HG03045 (cell line): ENCODE measurements at regions not wholly inside any gene's neighbourhood (a gene's known extent, or its start where the extent isn't known, plus 50 kb on each side); places are given as distances from the start of the nearest gene placed in this dataset.

Source experiments
- ATAC-seq: cut with Tn5 transposase; IDR thresholded peaks from one replicate; pipeline ENCODE4 v1.9.1; 2021; ENCODE audit warnings: mild to moderate bottlenecking, moderate library complexity; ENCODE audit not compliant: unreplicated experiment

- ATAC-seq = no peak
These were observed 139.8 kb downstream of the ENGASE start for GRCh38 chr17:79214459-79214858.

- no peak for ATAC-seq
These were observed 138.7 kb downstream of the ENGASE start for GRCh38 chr17:79213305-79213704.

DNA sequence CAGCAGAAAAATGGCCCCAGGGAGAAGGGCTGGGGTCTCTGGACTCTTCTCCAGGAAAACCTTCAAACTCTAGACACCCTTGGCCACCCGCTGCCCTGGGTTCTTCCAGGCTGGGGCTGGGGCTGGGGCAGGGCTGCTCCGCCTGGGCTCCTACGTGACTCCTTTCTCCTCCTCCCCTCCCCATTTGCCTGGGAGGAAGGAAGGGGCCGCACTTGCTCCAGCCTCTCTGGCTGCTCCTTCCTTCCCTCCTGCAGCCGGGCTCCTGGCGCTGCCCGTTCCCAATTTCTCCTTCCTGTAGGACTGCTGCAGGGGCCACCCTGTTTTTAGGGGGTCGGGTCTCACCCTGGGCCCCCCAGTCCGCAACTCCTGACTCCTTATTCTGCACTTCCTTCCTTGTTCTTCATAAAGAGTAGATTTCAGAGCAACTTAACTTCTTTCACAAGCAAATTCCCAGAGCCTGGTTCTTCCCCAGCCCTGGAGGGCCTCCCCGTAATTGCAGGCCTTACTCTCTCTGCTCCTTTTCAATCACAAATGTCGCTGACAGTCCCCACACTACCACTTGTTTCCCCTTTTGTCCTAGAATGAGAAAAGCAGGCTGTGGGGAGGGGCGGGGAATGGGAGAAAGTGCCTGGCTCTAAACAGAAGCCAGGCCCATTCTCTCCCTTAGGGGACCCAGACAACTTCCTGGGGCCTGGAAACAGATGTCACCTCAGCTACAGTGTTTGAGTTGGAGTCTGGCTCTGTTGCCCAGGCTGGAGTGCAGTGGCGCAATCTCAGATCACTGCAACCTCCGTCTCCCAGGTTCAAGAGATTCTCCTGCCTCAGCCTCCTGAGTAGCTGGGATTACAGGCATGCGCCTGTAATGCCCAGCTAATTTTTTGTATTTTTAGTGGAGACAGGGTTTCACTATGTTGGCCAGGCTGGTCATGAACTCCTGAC is 137.8 kb downstream of the ENGASE start:
- no peak for ATAC-seq

DNA sequence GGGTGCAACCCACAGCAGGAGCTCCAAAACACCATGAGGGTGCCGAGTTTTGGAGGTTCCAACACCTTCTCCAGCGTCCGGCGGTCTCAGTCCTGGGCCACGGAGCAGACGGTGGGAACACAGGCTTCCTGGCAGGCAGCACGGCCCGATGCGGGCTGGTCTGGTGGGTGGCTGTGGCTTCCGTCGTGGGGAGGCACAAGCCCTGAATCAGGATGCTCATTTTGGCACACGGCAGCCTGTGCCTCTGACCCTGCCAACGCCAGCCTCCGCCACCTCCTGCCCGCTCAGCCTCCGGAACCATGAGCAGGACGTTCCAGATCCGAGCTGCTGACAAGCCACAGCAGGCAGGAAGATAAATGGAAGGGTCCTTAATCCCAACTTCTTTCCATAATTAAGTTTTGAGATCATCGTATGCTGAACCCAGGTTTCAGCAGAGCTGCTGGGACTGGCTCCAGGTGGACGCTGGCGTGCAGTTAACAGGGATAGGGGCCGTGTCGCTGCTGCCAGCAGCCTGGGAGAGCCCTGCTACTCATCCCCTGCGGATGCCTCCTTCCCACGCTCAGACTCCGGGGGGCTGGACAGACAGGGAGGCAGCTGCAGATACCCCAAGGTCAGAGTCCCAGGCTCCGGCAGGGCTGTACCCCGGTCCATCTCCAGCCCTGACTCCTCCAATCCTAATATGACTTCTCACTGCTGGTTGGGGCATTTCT is 136.6 kb downstream of the ENGASE start:
- ATAC-seq = no peak

- ATAC-seq = no peak
These were observed 136.0 kb downstream of the ENGASE start for GRCh38 chr17:79210638-79211037.

- no peak for ATAC-seq
These were observed 133.3 kb downstream of the ENGASE start for GRCh38 chr17:79207960-79208359.

DNA sequence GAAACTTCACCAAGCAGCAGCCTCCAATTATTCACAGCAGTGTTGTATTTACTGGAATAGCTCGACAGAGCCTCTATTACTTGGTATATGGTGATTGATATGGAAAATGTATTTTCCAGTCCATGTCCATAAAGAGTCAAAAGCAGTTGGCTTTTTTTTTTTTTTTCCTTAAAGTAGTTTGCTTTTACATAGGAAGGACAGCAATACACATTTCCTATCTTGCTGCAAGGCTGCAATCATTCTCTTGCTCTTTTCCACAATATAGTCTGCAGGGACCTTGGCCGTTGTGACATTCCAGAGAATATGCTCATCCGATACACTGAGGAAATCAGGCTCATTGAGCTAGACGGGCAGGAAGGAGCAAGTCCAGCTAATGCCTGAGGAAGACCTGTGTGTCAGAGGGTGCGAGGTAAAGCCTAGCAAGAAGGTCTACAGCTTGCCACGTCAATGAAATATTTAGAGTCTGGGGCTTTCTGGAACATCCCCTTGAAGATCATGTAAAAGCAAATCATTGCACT is 131.1 kb downstream of the ENGASE start:
- ATAC-seq = no peak

DNA sequence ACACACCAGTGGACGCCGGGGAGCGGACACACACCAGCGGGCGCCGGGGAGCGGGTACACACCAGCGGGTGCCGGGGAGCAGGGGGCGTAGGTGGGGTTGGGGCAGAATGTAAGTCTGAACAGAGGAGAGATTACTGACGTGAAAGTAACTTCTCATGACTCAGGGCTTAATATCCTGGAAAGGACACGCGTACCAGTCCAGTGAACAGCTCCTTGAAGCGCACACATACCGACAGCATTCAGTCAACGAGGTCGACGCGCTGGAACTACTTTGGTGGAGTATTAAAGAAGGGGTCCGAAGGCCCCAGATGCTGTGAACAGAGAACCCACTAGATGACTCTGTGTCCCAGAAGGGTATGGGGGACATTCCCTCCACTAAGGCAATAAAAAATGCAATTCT is 129.6 kb downstream of the ENGASE start:
- ATAC-seq = no peak

GRCh38 chr17:79203657-79204056 is 129.0 kb downstream of the ENGASE start:
- no peak for ATAC-seq

DNA sequence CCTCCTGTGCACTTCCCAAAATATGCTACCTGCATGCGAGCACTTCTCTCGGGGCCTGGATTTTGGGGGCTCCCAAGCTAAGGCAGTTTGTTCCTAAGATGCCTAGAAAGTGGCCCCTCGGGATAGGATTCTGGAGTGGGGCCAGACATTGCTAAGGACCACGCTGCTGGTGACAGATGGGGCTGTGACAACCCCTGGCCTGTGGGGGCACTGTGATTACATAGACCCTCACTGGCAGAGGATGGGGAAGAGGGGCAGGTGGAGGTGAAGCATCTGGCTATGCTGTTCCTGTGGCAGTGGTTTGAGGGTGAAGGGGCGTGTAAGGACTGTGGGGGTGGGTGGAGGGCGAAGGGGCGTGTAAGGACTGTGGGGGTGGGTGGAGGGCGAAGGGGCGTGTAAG is 128.4 kb downstream of the ENGASE start:
- ATAC-seq = no peak

DNA sequence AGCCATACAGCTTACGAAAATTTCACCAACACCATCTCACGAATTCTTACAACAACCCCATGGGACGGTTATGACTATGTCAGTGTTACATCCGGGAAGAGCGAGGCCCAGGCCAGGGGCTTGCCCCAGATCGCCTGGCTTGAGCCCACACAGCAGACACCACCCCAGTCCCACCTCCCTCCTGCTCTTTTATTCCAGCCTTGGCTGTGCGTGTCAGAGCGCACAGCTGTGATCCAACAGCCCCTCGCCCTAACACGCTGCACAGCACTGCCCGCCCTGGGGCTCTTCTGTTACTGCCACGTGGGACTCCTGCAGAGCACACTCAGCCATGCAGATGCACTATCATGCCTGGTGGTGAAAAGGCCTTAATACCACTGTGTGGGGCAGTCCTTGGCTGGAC is 127.9 kb downstream of the ENGASE start:
- ATAC-seq = no peak

GRCh38 chr17:79201536-79202227 is 127.1 kb downstream of the ENGASE start:
- no peak for ATAC-seq

DNA sequence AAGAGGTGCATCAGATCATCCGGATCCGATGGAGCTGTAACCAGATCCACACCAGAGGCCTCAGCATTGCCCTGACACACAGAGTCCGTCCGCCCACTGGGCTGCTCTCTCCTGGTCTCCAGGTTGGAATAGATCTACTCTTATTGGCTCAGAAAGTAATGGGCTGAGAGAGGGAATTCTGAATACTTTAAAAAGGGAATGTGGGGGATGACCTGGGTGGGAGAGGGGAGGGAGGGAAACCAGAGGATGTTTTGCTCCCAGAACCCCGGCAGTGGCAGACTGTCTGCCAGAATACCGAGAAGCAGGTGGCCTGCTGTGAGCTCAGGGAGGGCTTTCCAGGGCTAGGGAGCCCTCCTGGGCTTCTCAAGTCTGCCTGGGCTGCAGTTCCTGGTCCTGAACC is 126.5 kb downstream of the ENGASE start:
- no peak for ATAC-seq

- no peak for ATAC-seq
These were observed 122.3 kb downstream of the ENGASE start for GRCh38 chr17:79196913-79197312.

DNA sequence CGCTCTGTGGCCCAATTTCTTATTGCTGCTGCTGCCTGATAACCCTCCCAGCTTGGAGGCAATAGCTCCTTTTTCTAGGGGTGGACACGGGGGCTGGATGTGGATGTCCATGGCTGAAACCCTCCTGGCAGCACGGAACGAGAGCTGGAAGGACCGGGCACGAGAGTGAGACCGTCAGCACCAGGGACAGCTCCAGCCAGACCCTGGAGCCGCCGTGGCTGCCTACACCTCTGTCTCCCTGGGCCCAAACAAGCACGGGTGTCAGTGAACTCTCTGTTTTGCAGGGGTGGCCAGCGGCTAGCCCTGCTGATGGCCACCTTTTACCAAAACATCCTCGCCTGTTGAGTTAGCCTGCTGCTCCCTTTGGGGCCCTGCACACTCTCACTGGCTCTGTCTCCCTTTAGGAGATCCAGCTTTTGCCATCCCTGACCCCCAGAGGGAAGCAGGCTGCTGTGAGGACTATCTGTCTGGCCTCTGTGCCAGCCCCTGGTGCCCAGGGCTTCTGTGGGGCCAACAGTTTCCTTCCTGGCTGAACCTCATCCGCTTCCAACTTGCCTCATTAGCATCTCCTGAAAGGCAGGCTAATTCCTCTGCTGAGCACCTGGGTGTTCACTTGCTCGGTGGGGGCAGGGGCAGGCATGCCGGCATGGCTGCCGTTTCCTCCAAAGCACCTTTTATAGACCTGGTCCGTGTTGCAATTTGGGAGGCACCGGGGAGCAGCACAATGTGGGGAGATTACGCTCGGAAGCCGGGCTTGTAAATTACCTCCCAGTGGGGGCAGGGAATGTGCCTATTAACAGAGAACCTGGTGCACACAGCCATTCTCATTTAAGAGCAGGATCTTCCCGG is 118.1 kb downstream of the ENGASE start:
- no peak for ATAC-seq

DNA sequence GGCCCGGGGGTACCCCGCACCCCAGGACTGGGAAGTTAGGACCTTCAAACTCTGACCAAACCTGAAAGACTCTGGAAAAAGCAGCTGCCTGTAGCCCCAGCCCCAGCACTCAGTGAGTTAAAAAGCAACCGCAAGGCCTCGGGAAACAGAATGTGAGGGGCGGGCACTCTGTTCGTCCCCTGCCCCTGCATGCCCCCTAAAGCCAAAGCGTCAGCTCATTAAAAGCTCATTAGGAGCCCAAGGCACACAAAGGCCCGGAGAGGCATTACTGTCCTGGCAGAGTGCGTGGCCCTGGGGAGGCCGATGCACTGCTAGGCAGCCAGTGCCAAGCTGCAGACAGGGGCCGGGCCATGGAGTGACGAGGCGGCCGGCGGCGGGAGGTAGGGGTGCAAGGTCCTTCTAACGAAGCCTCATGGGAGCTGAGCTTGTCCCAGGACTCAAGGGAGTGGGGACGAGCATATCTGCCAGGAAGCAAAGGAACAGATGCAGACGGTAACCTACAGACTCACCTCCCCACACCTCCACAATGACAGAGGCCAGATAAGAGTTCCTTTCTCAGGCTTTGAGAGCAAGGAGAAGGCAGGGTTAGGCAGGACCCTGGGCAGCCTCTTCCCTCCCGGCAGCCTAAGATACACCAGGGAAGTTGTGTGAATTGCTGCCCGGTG is 116.8 kb downstream of the ENGASE start:
- ATAC-seq = no peak

- no peak for ATAC-seq
These were observed 114.7 kb downstream of the ENGASE start for GRCh38 chr17:79189305-79189704.

DNA sequence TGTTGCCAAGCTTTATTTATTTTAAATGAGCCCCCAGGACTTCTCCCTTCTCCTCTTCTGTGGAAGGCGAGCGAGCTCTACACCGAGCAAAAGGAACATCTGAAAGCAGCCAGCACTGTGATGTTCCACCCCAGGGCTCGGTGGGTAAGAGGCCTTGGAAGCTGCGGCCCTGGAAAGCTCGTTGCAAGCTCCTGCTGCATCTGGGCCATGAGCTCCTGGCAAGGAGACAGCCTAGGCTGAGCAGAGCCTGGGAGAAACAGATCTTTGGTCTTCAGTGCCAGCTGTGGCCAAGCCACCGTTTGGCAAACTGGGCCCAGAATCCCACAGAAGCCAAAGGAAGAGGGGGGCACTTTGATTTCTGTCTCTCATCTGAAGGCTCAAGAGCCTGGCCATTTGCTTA is 114.1 kb downstream of the ENGASE start:
- no peak for ATAC-seq

GRCh38 chr17:79188048-79188447 is 113.4 kb downstream of the ENGASE start:
- no peak for ATAC-seq

DNA sequence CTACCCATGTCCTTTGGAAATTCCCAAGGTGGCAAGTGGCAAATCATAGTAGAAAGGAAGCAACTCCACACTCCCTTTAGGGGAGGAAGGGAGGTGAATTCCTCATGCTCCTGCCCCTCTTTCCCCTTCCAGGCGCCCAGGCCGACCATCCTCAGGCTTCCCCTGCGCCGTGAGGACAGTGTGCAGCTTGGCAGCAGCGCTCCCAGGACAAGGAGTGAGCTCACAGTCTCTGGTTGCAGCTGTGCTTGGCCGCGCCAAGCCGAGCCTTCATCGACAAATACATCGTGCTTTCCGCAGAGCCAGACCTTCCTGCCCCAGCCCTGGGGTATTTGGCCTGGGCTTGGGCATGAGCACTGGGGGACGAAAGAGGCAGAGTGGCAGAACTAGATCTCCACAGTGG is 112.6 kb downstream of the ENGASE start:
- ATAC-seq = no peak
